HepG2 (cell line): ENCODE measurements at regions not wholly inside any gene's neighbourhood (a gene's known extent, or its start where the extent isn't known, plus 50 kb on each side); places are given as distances from the start of the nearest gene placed in this dataset.

Experiments
- ATAC-seq: fragments of 200-7000 bp; cut with Tn5 transposase; 3 replicates; pipeline ENCODE4 v1.9.1; 2020; ENCODE audit warnings: mild to moderate bottlenecking, moderate library complexity
- BruUV-seq: library from RNA; stranded (reverse); fragments of 400-500 nt; replicated peaks from 2 replicates; lab custom pipeline; 2021; lab: Mats Ljungman, UMichigan
- CTCF ChIA-PET: fragments of 300-600 bp; formaldehyde crosslinking; extraction: SDS; loops from one replicate; lab custom pipeline; 2021; ENCODE audit warnings: low total read pairs, inconsistent platforms, low intra/inter-chr PET ratio; lab: Yijun Ruan, JAX
- POLR2A ChIA-PET: fragments of 350-600 bp; sonication (Branson Sonifier 250); formaldehyde crosslinking; loops from one replicate; lab custom pipeline; 2020; ENCODE audit warnings: antibody characterized with exemption, inconsistent platforms; lab: Yijun Ruan, JAX
- DNase-seq: peaks from one replicate; pipeline ENCODE4 v3.0.0-alpha.2; 2015; ENCODE audit warnings: low spot score
- FAIRE-seq: peaks from 3 replicates; lab custom pipeline; 2011; peaks lifted over from hg19 to GRCh38; lab: Jason Lieb, UNC
- H2AFZ ChIP-seq: one replicate; pipeline ENCODE4 v1.6.1; 2011; ENCODE audit warnings: low read length, inconsistent platforms
- H3K27ac ChIP-seq: fragments of 300-600 bp; 3 replicates; pipeline ENCODE4 v1.8.0; 2011; ENCODE audit warnings: mixed run types, mild to moderate bottlenecking, mixed read lengths, low read length, inconsistent platforms; ENCODE audit not compliant: insufficient read depth; ENCODE audit errors: extremely low read length
- H3K27me3 ChIP-seq, 2 experiments: fragments of 200-600 bp in 1 of 2; 2 replicates in 1 of 2; 3 replicates in 1 of 2; pipeline versions ENCODE4 v1.6.0 to v1.8.0; 2011; ENCODE audit warnings: low read length in 2 of 2, mild to moderate bottlenecking in 2 of 2, moderate library complexity in 2 of 2, inconsistent platforms in 1 of 2; ENCODE audit not compliant: insufficient read depth in 2 of 2, control insufficient read depth in 1 of 2
- H3K36me3 ChIP-seq, 2 experiments: fragments of 200-600 bp in 1 of 2; replicated peaks in 1 of 2; 2 replicates in 1 of 2; 3 replicates in 1 of 2; pipeline versions ENCODE4 v1.5.1 to v1.8.0; 2011; ENCODE audit warnings: low read length in 2 of 2, inconsistent platforms in 1 of 2; ENCODE audit not compliant: insufficient read depth in 2 of 2, control insufficient read depth in 1 of 2
- H3K4me1 ChIP-seq: 2 replicates; pipeline ENCODE4 v1.5.1; 2012; ENCODE audit warnings: low read length, inconsistent platforms; ENCODE audit not compliant: insufficient read depth
- H3K4me2 ChIP-seq: 2 replicates; pipeline ENCODE4 v1.6.0; 2011; ENCODE audit warnings: low read depth, low read length, inconsistent platforms
- H3K4me3 ChIP-seq, 3 experiments: fragments of 200-600 bp in 1 of 3; sonication (generic), shearing (Covaris generic) in 1 of 3; replicated peaks in 1 of 3; 2 replicates each; pipeline ENCODE4 v1.5.1; 2011 to 2016; ENCODE audit warnings: low read length in 3 of 3, inconsistent platforms in 2 of 3, low read depth in 2 of 3, mild to moderate bottlenecking in 2 of 3, control low read depth in 1 of 3, mixed read lengths in 1 of 3; ENCODE audit not compliant: insufficient read depth in 1 of 3
- H3K79me2 ChIP-seq: one replicate; pipeline ENCODE4 v1.6.1; 2011; ENCODE audit warnings: low read length, inconsistent platforms; ENCODE audit not compliant: insufficient read depth
- H3K9ac ChIP-seq: 2 replicates; pipeline ENCODE4 v1.6.0; 2011; ENCODE audit warnings: mild to moderate bottlenecking, low read depth, low read length, inconsistent platforms; ENCODE audit not compliant: insufficient read depth
- H3K9me3 ChIP-seq: 2 replicates; pipeline ENCODE4 v1.5.1; 2012; ENCODE audit warnings: mild to moderate bottlenecking, low read length
- H4K20me1 ChIP-seq: 2 replicates; pipeline ENCODE4 v1.6.0; 2011; ENCODE audit warnings: inconsistent platforms, mild to moderate bottlenecking, low read length, moderate library complexity; ENCODE audit not compliant: insufficient read depth
- CREB3 ChIP-seq: sonication (generic); formaldehyde crosslinking; IDR thresholded peaks from 2 replicates; pipeline ENCODE4 v1.5.0; 2020; ENCODE audit warnings: missing genetic modification reagents
- DBP ChIP-seq: sonication (generic); formaldehyde crosslinking; IDR thresholded peaks from 2 replicates; pipeline ENCODE4 v1.4.0; 2020; ENCODE audit warnings: missing genetic modification reagents; ENCODE audit errors: not compliant biosample characterization
- HNRNPUL1 ChIP-seq: fragments of 200-400 bp; formaldehyde crosslinking; IDR thresholded peaks from 2 replicates; pipeline ENCODE4 v1.6.1; 2017; ENCODE audit warnings: low read depth, mild to moderate bottlenecking, low read length, moderate library complexity
- KDM6A ChIP-seq: IDR thresholded peaks from 2 replicates; pipeline ENCODE4 v1.6.1; 2016; ENCODE audit warnings: low read depth
- KLF15 ChIP-seq: sonication (generic); formaldehyde crosslinking; IDR thresholded peaks from 2 replicates; pipeline ENCODE4 v1.8.1; 2023; ENCODE audit warnings: borderline replicate concordance, mild to moderate bottlenecking, inconsistent platforms, missing genetic modification reagents, mixed read lengths
- KLF9 ChIP-seq: IDR thresholded peaks from 2 replicates; pipeline ENCODE4 v1.6.1; 2016; ENCODE audit warnings: low read depth
- NFATC3 ChIP-seq: sonication (generic); formaldehyde crosslinking; IDR thresholded peaks from 2 replicates; pipeline ENCODE4 v1.5.1; 2020; ENCODE audit warnings: mild to moderate bottlenecking, missing genetic modification reagents
- PHF20 ChIP-seq: sonication (generic); formaldehyde crosslinking; IDR thresholded peaks from 2 replicates; pipeline ENCODE4 v1.5.0; 2020; ENCODE audit warnings: mild to moderate bottlenecking, missing genetic modification reagents
- SIX1 ChIP-seq: sonication (generic); formaldehyde crosslinking; IDR thresholded peaks from 2 replicates; pipeline ENCODE4 v1.4.0; 2020; ENCODE audit warnings: missing genetic modification reagents, borderline replicate concordance
- YEATS4 ChIP-seq: sonication (generic); formaldehyde crosslinking; IDR thresholded peaks from 2 replicates; pipeline ENCODE4 v1.4.0; 2020; ENCODE audit warnings: missing genetic modification reagents, borderline replicate concordance
- ZNF329 ChIP-seq: sonication (generic); formaldehyde crosslinking; IDR thresholded peaks from 2 replicates; pipeline ENCODE4 v1.9.0; 2021; ENCODE audit warnings: low read depth, mild to moderate bottlenecking, missing genetic modification reagents
- ZNF484 ChIP-seq: sonication (generic); formaldehyde crosslinking; IDR thresholded peaks from 2 replicates; pipeline ENCODE4 v1.5.1; 2020; ENCODE audit warnings: mild to moderate bottlenecking, low read depth, missing genetic modification reagents, borderline replicate concordance
- ZNF737 ChIP-seq: sonication (generic); formaldehyde crosslinking; IDR thresholded peaks from 2 replicates; pipeline ENCODE4 v1.5.0; 2020; ENCODE audit warnings: missing genetic modification reagents, mild to moderate bottlenecking, borderline replicate concordance
- in situ Hi-C: cut with HindIII; loops from 2 replicates; pipeline ENCODE4 v1.10.0; 2017; ENCODE audit warnings: low pct_unique_long_range_greater_than_20kb; ENCODE audit not compliant: extremely low pct_ligation_motif_present
- intact Hi-C: fragments of 100-400 bp; cut with micrococcal nuclease; formaldehyde crosslinking; loops from one replicate; pipeline ENCODE4 v1.10.0; 2022; ENCODE audit not compliant: unreplicated experiment
- TF ChIP-seq, protein P1 (sequence below): sonication (generic); formaldehyde crosslinking; IDR thresholded peaks from 2 replicates; pipeline ENCODE4 v1.4.0; 2020; ENCODE audit warnings: missing genetic modification reagents, borderline replicate concordance
- TF ChIP-seq, protein P2 (sequence below): sonication (generic); formaldehyde crosslinking; IDR thresholded peaks from 2 replicates; pipeline ENCODE4 v1.4.0; 2020; ENCODE audit warnings: missing genetic modification reagents

- TF ChIP-seq, protein P1, sequence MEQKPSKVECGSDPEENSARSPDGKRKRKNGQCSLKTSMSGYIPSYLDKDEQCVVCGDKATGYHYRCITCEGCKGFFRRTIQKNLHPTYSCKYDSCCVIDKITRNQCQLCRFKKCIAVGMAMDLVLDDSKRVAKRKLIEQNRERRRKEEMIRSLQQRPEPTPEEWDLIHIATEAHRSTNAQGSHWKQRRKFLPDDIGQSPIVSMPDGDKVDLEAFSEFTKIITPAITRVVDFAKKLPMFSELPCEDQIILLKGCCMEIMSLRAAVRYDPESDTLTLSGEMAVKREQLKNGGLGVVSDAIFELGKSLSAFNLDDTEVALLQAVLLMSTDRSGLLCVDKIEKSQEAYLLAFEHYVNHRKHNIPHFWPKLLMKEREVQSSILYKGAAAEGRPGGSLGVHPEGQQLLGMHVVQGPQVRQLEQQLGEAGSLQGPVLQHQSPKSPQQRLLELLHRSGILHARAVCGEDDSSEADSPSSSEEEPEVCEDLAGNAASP (CRISPR knock-in tag): no peak
- no peak for TF ChIP-seq CREB3 (CRISPR knock-in tag)
- no peak for TF ChIP-seq KLF15 (CRISPR knock-in tag)
- TF ChIP-seq, protein P2, sequence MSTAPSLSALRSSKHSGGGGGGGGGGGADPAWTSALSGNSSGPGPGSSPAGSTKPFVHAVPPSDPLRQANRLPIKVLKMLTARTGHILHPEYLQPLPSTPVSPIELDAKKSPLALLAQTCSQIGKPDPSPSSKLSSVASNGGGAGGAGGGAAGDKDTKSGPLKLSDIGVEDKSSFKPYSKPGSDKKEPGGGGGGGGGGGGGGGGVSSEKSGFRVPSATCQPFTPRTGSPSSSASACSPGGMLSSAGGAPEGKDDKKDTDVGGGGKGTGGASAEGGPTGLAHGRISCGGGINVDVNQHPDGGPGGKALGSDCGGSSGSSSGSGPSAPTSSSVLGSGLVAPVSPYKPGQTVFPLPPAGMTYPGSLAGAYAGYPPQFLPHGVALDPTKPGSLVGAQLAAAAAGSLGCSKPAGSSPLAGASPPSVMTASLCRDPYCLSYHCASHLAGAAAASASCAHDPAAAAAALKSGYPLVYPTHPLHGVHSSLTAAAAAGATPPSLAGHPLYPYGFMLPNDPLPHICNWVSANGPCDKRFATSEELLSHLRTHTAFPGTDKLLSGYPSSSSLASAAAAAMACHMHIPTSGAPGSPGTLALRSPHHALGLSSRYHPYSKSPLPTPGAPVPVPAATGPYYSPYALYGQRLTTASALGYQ (CRISPR knock-in tag): no peak
- TF ChIP-seq DBP: no peak
- no peak for TF ChIP-seq YEATS4 (CRISPR knock-in tag)
- TF ChIP-seq NFATC3 (CRISPR knock-in tag): no peak
- no peak for TF ChIP-seq SIX1
- TF ChIP-seq HNRNPUL1: no peak
These were observed 1093.4 kb downstream of the SORCS3 start (continued) for GRCh38 chr10:105734479-105734878.

GRCh38 chr10:105733924-105734323 lies 1092.8 kb downstream of the SORCS3 start:
- Histone ChIP-seq H3K4me3 (no peak overlapping the region), H3K36me3 (no peaks in the 10 kb centered on the region), H3K4me1 (no peaks in the 10 kb centered on the region), H3K9ac (no peak overlapping the region), H3K27ac (no peak overlapping the region), H3K79me2 (no peaks in the 10 kb centered on the region), H3K27me3 (no peaks in the 10 kb centered on the region), H4K20me1 (no peaks in the 10 kb centered on the region), H3K9me3 (peaks cover 37% of the 10 kb centered on the region), H3K4me2 (no peak overlapping the region), H2AFZ (no peak overlapping the region)
- in situ Hi-C loops: no loop called here
- CTCF ChIA-PET: no interaction called here
- DNase-seq (no peak), FAIRE-seq (no peak), ATAC-seq (no peak)
- POLR2A ChIA-PET: no interaction called here
- TF ChIP-seq ZNF484 (CRISPR knock-in tag): no peak
- TF ChIP-seq PHF20 (CRISPR knock-in tag): no peak
- TF ChIP-seq ZNF329: no peak
- TF ChIP-seq KLF9: no peak
- no peak for TF ChIP-seq ZNF737 (CRISPR knock-in tag)
- TF ChIP-seq KDM6A (CRISPR knock-in tag): no peak
- intact Hi-C loops: no loop called here
- no TSS peak for BruUV-seq
